ENCODE measurements at regions not wholly inside any gene's neighbourhood (a gene's known extent, or its start where the extent isn't known, plus 50 kb on each side); places are given as distances from the start of the nearest gene placed in this dataset.

DNA sequence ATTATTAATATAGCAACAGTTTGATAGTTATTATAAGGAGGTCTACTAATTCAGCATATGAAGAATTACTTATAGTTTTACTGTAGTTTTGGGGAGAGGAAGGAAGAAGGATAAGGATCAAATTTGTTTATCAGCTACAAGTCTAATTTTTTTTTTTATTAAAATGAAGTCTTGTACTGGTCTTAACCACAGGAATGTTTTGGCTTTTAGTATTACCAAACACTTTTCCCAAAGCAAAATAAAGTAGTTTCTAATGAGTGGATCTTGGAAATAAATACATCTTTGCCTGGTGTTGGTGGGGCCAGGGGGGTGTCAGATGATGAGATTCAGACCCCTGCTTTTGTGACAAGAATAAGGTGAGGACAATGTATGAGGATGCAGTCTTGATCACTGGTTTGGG, 57.2 kb upstream of the ZDHHC17 start:
- DNase-seq (ENCODE audit: low read depth) = no peak

DNA sequence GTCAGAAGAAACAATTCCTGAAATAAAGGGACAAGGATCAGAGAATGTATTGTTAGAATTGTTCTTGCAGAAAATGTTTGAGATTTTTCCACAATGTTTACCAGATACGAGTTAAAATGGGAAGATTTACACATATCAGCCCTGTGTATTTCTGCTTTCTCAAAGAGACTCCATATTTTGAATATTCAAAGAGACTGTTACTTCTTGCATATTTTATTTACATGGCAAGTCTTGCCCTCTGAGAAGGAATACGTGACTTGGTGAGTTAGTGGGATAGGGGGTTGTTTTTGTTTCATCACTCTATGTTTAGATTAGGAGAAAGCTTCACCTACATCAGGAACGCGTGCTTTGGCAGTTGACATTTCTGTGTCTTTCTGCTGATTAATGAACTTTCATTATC, 56.1 kb upstream of the ZDHHC17 start:
- no peak for DNase-seq (ENCODE audit: low read depth)

DNA sequence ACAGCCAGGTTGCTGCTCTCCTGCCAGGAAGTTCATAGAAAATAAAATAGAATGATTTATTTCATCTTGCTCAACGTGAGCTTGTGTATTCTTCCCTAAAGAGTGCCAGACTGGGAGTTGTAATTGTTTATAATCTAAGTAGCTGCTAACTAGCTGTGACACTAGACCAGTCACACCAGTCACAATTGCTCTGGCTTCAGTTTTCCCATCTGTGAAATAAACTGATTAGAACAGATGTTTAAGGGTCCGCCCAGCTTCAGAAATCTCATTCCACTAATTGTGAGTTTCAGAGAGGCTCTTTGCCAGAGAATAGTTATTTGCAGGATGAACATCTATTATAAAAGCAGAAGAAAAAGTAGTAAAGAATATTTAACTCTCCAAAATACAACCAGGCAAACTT, 55.6 kb upstream of the ZDHHC17 start:
- DNase-seq (ENCODE audit: low read depth) = no peak

DNA sequence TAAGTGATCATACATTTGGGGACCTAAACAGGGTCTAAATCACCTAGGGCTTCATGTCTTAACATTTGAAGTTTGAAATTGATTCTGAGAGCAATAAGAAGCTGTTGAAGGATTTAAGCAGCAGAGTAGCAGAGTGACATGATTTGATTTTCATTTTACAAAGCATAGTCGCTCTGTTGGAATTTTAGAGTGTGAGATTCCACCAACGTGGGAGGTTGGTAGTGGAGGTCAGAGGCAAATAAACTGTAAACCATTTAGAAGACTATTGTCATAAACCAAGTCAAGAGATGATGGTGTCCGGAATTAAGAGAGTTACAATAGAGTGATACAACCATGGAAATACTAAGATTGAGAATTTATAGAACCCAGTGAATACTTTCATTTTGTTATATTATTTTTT, 52.7 kb upstream of the ZDHHC17 start:
- DNase-seq (ENCODE audit: low read depth) = no peak

DNA sequence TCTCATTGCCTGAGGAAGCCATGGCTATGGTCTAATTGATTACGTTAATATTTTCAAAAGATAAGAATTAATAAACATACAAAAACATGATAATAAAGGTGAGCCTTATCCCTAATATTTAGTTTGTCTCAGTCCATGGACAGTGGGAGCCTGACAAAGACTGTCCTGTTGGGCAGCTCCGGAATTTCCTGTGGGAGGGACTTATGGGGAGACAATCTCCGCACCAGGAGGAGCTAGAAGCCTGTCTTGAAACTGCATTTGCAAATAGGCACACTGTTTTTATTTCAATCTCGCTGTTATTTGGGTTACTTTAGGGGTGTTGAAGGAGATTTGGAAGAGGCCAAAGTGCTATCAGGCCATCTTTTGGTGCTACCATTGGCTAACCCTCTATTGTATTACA, 50.8 kb upstream of the ZDHHC17 start:
- no peak for DNase-seq (ENCODE audit: low read depth)

DNA sequence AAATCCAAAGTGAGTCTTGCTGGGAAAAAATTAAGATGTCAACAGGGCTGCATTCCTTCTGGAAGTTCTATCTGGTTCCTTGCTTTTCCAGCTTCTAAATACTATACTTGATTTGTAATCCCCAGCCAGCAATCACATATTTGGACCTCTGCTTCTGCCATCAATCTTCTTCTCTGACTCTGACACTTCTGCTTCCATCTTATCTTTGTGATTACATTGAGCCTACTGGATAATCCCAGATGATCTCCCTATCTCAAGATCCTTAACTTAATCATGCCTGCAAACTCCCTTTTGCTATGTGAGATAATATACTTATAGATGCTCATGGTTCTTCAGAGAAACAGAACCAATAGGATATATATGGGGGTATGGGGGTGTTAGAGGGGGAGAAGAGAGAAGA, 49.9 kb upstream of the ZDHHC17 start:
- no peak for DNase-seq (ENCODE audit: low read depth)
